ENCODE measurements at regions not wholly inside any gene's neighbourhood (a gene's known extent, or its start where the extent isn't known, plus 50 kb on each side); places are given as distances from the start of the nearest gene placed in this dataset.

DNA sequence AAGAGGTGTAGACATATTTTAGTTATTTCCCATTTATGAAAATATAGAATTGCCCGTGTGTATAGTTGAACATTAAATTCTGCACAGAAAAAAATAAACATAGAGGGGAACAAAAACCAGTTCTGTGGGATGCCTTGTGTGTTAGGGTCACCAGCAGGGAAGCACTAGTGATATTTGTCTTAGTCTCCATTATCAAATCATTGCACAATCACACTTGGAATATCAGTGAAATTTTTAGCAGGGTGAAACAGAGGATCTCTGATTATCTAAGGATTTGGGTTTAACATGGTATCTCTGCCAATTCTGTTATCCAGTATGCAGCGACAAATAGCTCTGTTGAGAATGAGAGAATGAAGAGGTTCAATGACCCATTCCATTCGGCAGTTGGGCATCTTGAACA, 496.0 kb upstream of the POM121L12 start:
- TF ChIP-seq CTCF (IDR thresholded peaks at IDR 0.05): no peak
- no peak for TF ChIP-seq EP300 (IDR thresholded peaks at IDR 0.05)
- TF ChIP-seq POLR2A (IDR thresholded peaks at IDR 0.05): no peak
